Transverse colon (tissue), 4 donors: ENCODE measurements at regions not wholly inside any gene's neighbourhood (a gene's known extent, or its start where the extent isn't known, plus 50 kb on each side); places are given as distances from the start of the nearest gene placed in this dataset.

ENCODE experiments used
- DNase-seq: peaks from one replicate; pipeline ENCODE4 v3.0.0-alpha.2; 2019
- H3K27ac ChIP-seq, 4 donors: fragments of 200-600 bp; sonication (generic); 2 replicates each; pipeline ENCODE4 v1.5.1; 2016 to 2018; ENCODE audit warnings: inconsistent platforms in 4 of 4
- H3K27me3 ChIP-seq: fragments of 200-600 bp; sonication (generic); 2 replicates; pipeline ENCODE4 v1.5.1; 2017; ENCODE audit warnings: inconsistent platforms
- H3K36me3 ChIP-seq, 4 donors: fragments of 200-600 bp; sonication (generic); 2 replicates each; pipeline ENCODE4 v1.5.1; 2017 to 2019; ENCODE audit warnings: inconsistent platforms in 4 of 4
- H3K4me1 ChIP-seq, 4 donors: fragments of 200-600 bp; sonication (generic); 2 replicates each; pipeline ENCODE4 v1.5.1; 2017 to 2020; ENCODE audit warnings: inconsistent platforms in 4 of 4
- H3K4me3 ChIP-seq, 4 donors: fragments of 200-600 bp; sonication (generic); 1 replicate in 1 of 4; 2 replicates in 3 of 4; pipeline versions ENCODE4 v1.5.1 to v1.6.1; 2017 to 2019; ENCODE audit warnings: inconsistent platforms in 4 of 4
- H3K9me3 ChIP-seq, 2 donors: fragments of 200-600 bp; sonication (generic); 2 replicates each; pipeline ENCODE4 v1.5.1; 2017 to 2019; ENCODE audit warnings: inconsistent platforms in 2 of 2
- CTCF ChIP-seq, 5 experiments: fragments of 200-600 bp in 3 of 5; fragments of 450-650 bp in 2 of 5; sonication (generic) in 3 of 5; IDR thresholded peaks; 1 replicate in 2 of 5; 2 replicates in 3 of 5; pipeline ENCODE4 v1.5.1; 2016 to 2017; ENCODE audit warnings: antibody characterized with exemption in 5 of 5, inconsistent platforms in 3 of 5, mild to moderate bottlenecking in 2 of 5, moderate library complexity in 1 of 5
- EP300 ChIP-seq: sonication (generic); formaldehyde crosslinking; IDR thresholded peaks from one replicate; pipeline ENCODE4 v1.6.1; 2017; ENCODE audit warnings: antibody characterized with exemption, low read depth
- POLR2A ChIP-seq: fragments of 450-650 bp; IDR thresholded peaks from one replicate; pipeline ENCODE4 v1.6.1; 2016; ENCODE audit warnings: antibody characterized with exemption, mild to moderate bottlenecking, moderate library complexity
- POLR2AphosphoS5 ChIP-seq, 3 donors: sonication (generic); formaldehyde crosslinking; IDR thresholded peaks; one replicate each; pipeline ENCODE4 v1.6.1; 2016; ENCODE audit warnings: antibody characterized with exemption in 3 of 3
- WGBS, 2 donors: methylation state at CpG; one replicate each; pipeline ENCODE4 v1.1.5; 2018; ENCODE audit warnings: low coverage in 1 of 2; 5-methylcytosine and 5-hydroxymethylcytosine counted together
- in situ Hi-C, 4 donors: fragments of 200-750 bp; cut with MboI; loops; one replicate each; pipeline versions ENCODE4 v1.15.0 to v1.15.1; 2017; ENCODE audit warnings: low sequenced_read_pairs in 3 of 4, low pct_ligation_motif_present in 1 of 4, low pct_unique_long_range_greater_than_20kb in 1 of 4
- intact Hi-C: fragments of 100-400 bp; cut with DNase I; formaldehyde crosslinking; loops from one replicate; pipeline ENCODE4 v1.15.1; 2023; ENCODE audit warnings: low total_unique reads

GRCh38 chr11:107102692-107103477 is 84.6 kb upstream of the GUCY1A2 start:
- in situ Hi-C loops (no loop called here), intact Hi-C loops (no loop called here)
- no peak overlapping the region for H3K27ac ChIP-seq
- no peaks in the 10 kb centered on the region for H3K27me3 ChIP-seq
- H3K9me3 ChIP-seq: peaks cover 0 to 10% of the 10 kb centered on the region in 2 donors
- no peak overlapping the region for H3K4me3 ChIP-seq
- no peak for TF ChIP-seq POLR2A
- no peak for TF ChIP-seq POLR2AphosphoS5 (IDR thresholded peaks at IDR 0.05)
- no peak for TF ChIP-seq CTCF (IDR thresholded peaks at IDR 0.05)
- no peak for TF ChIP-seq EP300
- WGBS, 2 donors: 80 to 84% methylated on average over 1 to 9 of the region's 9 CpGs
- H3K4me1 ChIP-seq: no peaks in the 10 kb centered on the region
- no peak for DNase-seq
- H3K36me3 ChIP-seq: no peaks in the 10 kb centered on the region

- TF ChIP-seq EP300 (no peak), CTCF (IDR thresholded peaks at IDR 0.05) (no peak), POLR2A (no peak), POLR2AphosphoS5 (IDR thresholded peaks at IDR 0.05) (no peak)
- H3K27ac ChIP-seq: no peak overlapping the region
- no peaks in the 10 kb centered on the region for H3K4me1 ChIP-seq
- H3K9me3 ChIP-seq: peaks cover 0 to 6% of the 10 kb centered on the region in 2 donors
- in situ Hi-C loops (no loop called here), intact Hi-C loops (no loop called here)
- no peaks in the 10 kb centered on the region for H3K36me3 ChIP-seq
- H3K4me3 ChIP-seq: no peak overlapping the region
- no peak for DNase-seq
- 67% methylated on average over 3 of the region's 3 CpGs; no CpG with 5 or more reads in 1 of the 2 donors for WGBS, 2 donors
- H3K27me3 ChIP-seq: no peaks in the 10 kb centered on the region
Measured at GRCh38 chr11:107092667-107093066, 74.4 kb upstream of the GUCY1A2 start.

GRCh38 chr11:107078375-107078774 is 60.1 kb upstream of the GUCY1A2 start:
- no peaks in the 10 kb centered on the region for H3K27me3 ChIP-seq
- H3K27ac ChIP-seq: no peak overlapping the region
- in situ Hi-C loops (no loop called here), intact Hi-C loops (no loop called here)
- no peaks in the 10 kb centered on the region for H3K4me1 ChIP-seq
- DNase-seq: no peak
- TF ChIP-seq EP300 (no peak), POLR2A (no peak)
- H3K9me3 ChIP-seq: no peaks in the 10 kb centered on the region
- no peaks in the 10 kb centered on the region for H3K36me3 ChIP-seq
- H3K4me3 ChIP-seq: no peak overlapping the region
- WGBS, 2 donors: 27 to 43% methylated on average over 2 of the region's 2 CpGs

GRCh38 chr11:107076832-107077231 is 58.6 kb upstream of the GUCY1A2 start:
- intact Hi-C loops: no loop called here
- H3K27me3 ChIP-seq: no peaks in the 10 kb centered on the region
- WGBS, 2 donors: 73 to 74% methylated on average over 2 of the region's 2 CpGs
- H3K4me1 ChIP-seq: no peaks in the 10 kb centered on the region
- H3K4me3 ChIP-seq: no peak overlapping the region
- TF ChIP-seq EP300 (no peak), POLR2AphosphoS5 (IDR thresholded peaks at IDR 0.05) (no peak), POLR2A (no peak), CTCF (IDR thresholded peaks at IDR 0.05) (no peak)
- DNase-seq: no peak
- no peaks in the 10 kb centered on the region for H3K9me3 ChIP-seq
- no peaks in the 10 kb centered on the region for H3K36me3 ChIP-seq
- H3K27ac ChIP-seq: no peak overlapping the region
- in situ Hi-C loops: no loop called here

- Histone ChIP-seq H3K4me3 (no peak overlapping the region), H3K27me3 (no peaks in the 10 kb centered on the region), H3K4me1 (no peaks in the 10 kb centered on the region), H3K36me3 (no peaks in the 10 kb centered on the region), H3K9me3 (no peaks in the 10 kb centered on the region), H3K27ac (no peak overlapping the region)
- no peak for DNase-seq
- TF ChIP-seq CTCF (IDR thresholded peaks at IDR 0.05) (no peak), EP300 (no peak), POLR2AphosphoS5 (IDR thresholded peaks at IDR 0.05) (no peak), POLR2A (no peak)
- intact Hi-C loops: no loop called here
- in situ Hi-C loops: no loop called here
Measured at GRCh38 chr11:107071129-107071528, 52.9 kb upstream of the GUCY1A2 start.
